ENCODE measurements at regions not wholly inside any gene's neighbourhood (a gene's known extent, or its start where the extent isn't known, plus 50 kb on each side); places are given as distances from the start of the nearest gene placed in this dataset.
A peak's percentile ranks its signal among the peaks of the same experiment; 100 is the strongest.

GRCh38 chr2:180196419-180196977, 189.4 kb upstream of the CWC22 start:
- no peak for TF ChIP-seq CTCF (conservative IDR thresholded peaks at IDR 0.05)

More at GRCh38 chr2:180196419-180196977, 189.4 kb upstream of the CWC22 start:
- H2BK15ac ChIP-seq (ENCODE audit: low read depth, low read length) = no peak overlapping the region
- H2BK5ac ChIP-seq (ENCODE audit: insufficient read length, low read length) = no peak overlapping the region
- H2BK12ac ChIP-seq (ENCODE audit: insufficient read length, low read depth, low read length) = no peak overlapping the region
- Mint-ChIP-seq H3K27me3 (ENCODE audit: low read depth) (no peaks in the 10 kb centered on the region), H3K36me3 (ENCODE audit: insufficient read depth in 1 of 3, low read depth in 3 of 3) (peaks cover 3 to 4% (median 4%) of the 10 kb centered on the region in 3 experiments; a peak in 5 of 7 replicates), H3K27ac (peak overlapping the region in 2 of 3 experiments; percentile 34 to 76; a peak in 3 of 7 replicates), H3K9me3 (peaks cover 4 to 5% of the 10 kb centered on the region in 2 experiments; a peak in 4 of 5 replicates), H3K4me3 (no peak overlapping the region), H3K4me1 (peaks cover 20 to 21% of the 10 kb centered on the region in 2 experiments)
- no peak overlapping the region for H2AK5ac ChIP-seq (ENCODE audit: insufficient read length, low read length)
- no peak overlapping the region for H2BK120ac ChIP-seq (ENCODE audit: low read depth, low read length, poor library complexity, severe bottlenecking)
- no peaks in the 10 kb centered on the region for H3K79me2 ChIP-seq (ENCODE audit: insufficient read depth, low read length)
- H3K4me2 ChIP-seq (ENCODE audit: insufficient read depth, insufficient read length, low read length) = peak overlapping the region; percentile 7
- H3K23ac ChIP-seq (ENCODE audit: insufficient read length, low read depth, low read length) = no peak overlapping the region
- no peak overlapping the region for H2AFZ ChIP-seq (ENCODE audit: low read length)
- no CpG with 5 or more reads among the region's 2 CpGs for WGBS (ENCODE audit: extremely low coverage, insufficient read length, low lambda C conversion rate)
- H4K5ac ChIP-seq (ENCODE audit: insufficient read length, low read depth, low read length) = no peak overlapping the region
- no peak overlapping the region for H3K9ac ChIP-seq (ENCODE audit: extremely low read depth, insufficient read length, low read length)
- DNase-seq = no peak
- no peak overlapping the region for H4K91ac ChIP-seq (ENCODE audit: insufficient read length, low read depth, low read length)
- H4K8ac ChIP-seq (replicated peaks; ENCODE audit: insufficient read length, low read depth, low read length) = no peak overlapping the region
- no peaks in the 10 kb centered on the region for H4K20me1 ChIP-seq (ENCODE audit: control insufficient read depth, insufficient read depth, insufficient read length)
- H3K18ac ChIP-seq (ENCODE audit: insufficient read length, low read depth, low read length) = no peak overlapping the region
- peaks cover 2% of the 10 kb centered on the region; the same call in 1 of the 2 replicates for H3K4me1 ChIP-seq (ENCODE audit: insufficient read depth, low read length)
- H3K23me2 ChIP-seq (ENCODE audit: insufficient read length, low read depth, low read length, poor library complexity, severe bottlenecking) = no peaks in the 10 kb centered on the region
- no peak overlapping the region for H3T11ph ChIP-seq (ENCODE audit: low read length)
- no peaks in the 10 kb centered on the region for H3K9me3 ChIP-seq (ENCODE audit: control insufficient read depth, low read depth, low read length)
- H3K4ac ChIP-seq (ENCODE audit: low read depth, low read length) = no peak overlapping the region
- no peaks in the 10 kb centered on the region for H3K79me1 ChIP-seq (ENCODE audit: insufficient read depth, low read depth, low read length, poor library complexity, severe bottlenecking)
- no peak overlapping the region for H3K14ac ChIP-seq (ENCODE audit: insufficient read depth, low read length)
- H3K56ac ChIP-seq (ENCODE audit: insufficient read length, low read depth, low read length) = no peak overlapping the region
- no peaks in the 10 kb centered on the region for H3K27me3 ChIP-seq (ENCODE audit: insufficient read depth, low read length)
- H2BK20ac ChIP-seq (ENCODE audit: low read depth, low read length, poor library complexity, severe bottlenecking) = no peak overlapping the region
- H3K27ac ChIP-seq (ENCODE audit: insufficient read length, low read depth, low read length) = no peak overlapping the region

Measured in H9 (cell line).